ENCODE measurements at regions not wholly inside any gene's neighbourhood (a gene's known extent, or its start where the extent isn't known, plus 50 kb on each side); places are given as distances from the start of the nearest gene placed in this dataset.

DNA sequence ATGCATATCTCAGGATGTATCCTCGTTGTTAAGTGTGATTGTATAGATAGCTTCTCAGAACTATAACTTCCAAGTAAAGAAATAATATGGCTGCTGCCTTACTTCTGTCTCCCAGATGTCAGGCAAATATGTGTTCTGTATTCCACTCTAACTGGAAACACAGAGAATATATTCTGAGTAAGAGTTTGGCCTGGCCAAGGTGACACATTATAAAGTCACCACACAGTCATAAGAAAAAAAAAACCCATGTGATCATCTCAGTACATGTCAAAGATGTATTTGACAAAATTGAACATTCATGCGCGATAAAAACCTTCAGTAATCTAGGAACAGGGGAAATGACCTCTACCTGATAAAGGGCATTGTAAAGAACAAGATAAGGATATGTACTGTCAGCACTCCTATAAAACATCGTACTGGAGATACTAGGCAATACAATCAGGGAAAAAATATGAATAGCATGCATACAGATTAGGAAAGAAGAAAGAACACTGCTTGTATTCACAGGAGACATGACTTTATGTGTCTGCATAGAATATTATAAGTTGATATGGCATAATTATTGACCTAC, 207.1 kb downstream of the ZNF330 start:
- TF ChIP-seq, protein P1, sequence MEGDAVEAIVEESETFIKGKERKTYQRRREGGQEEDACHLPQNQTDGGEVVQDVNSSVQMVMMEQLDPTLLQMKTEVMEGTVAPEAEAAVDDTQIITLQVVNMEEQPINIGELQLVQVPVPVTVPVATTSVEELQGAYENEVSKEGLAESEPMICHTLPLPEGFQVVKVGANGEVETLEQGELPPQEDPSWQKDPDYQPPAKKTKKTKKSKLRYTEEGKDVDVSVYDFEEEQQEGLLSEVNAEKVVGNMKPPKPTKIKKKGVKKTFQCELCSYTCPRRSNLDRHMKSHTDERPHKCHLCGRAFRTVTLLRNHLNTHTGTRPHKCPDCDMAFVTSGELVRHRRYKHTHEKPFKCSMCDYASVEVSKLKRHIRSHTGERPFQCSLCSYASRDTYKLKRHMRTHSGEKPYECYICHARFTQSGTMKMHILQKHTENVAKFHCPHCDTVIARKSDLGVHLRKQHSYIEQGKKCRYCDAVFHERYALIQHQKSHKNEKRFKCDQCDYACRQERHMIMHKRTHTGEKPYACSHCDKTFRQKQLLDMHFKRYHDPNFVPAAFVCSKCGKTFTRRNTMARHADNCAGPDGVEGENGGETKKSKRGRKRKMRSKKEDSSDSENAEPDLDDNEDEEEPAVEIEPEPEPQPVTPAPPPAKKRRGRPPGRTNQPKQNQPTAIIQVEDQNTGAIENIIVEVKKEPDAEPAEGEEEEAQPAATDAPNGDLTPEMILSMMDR (IDR thresholded peaks at IDR 0.05) = no peak
- TF ChIP-seq, protein P2, sequence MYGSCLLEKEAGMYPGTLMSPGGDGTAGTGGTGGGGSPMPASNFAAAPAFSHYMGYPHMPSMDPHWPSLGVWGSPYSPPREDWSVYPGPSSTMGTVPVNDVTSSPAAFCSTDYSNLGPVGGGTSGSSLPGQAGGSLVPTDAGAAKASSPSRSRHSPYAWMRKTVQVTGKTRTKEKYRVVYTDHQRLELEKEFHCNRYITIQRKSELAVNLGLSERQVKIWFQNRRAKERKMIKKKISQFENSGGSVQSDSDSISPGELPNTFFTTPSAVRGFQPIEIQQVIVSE (CRISPR knock-in tag; IDR thresholded peaks at IDR 0.05; ENCODE audit: borderline replicate concordance) = no peak
- no peak for TF ChIP-seq KAT7 (CRISPR knock-in tag; IDR thresholded peaks at IDR 0.05; ENCODE audit: borderline replicate concordance)
- no peak for TF ChIP-seq SP1 (CRISPR knock-in tag; conservative IDR thresholded peaks at IDR 0.05)
- no peak for TF ChIP-seq TP53 (CRISPR knock-in tag; IDR thresholded peaks at IDR 0.05)

All from WTC11 (cell line).